Stimulated activated CD8-positive, alpha-beta memory T cell treated with anti-CD3 and anti-CD28 coated beads, Interleukin-15, amount 100 ng/mL, for 1 hour (primary cell): ENCODE measurements at regions not wholly inside any gene's neighbourhood (a gene's known extent, or its start where the extent isn't known, plus 50 kb on each side); places are given as distances from the start of the nearest gene placed in this dataset.

Source experiments
- DNase-seq: peaks from one replicate; pipeline ENCODE4 v3.0.0-alpha.2; 2020; ENCODE audit warnings: low read depth

DNA sequence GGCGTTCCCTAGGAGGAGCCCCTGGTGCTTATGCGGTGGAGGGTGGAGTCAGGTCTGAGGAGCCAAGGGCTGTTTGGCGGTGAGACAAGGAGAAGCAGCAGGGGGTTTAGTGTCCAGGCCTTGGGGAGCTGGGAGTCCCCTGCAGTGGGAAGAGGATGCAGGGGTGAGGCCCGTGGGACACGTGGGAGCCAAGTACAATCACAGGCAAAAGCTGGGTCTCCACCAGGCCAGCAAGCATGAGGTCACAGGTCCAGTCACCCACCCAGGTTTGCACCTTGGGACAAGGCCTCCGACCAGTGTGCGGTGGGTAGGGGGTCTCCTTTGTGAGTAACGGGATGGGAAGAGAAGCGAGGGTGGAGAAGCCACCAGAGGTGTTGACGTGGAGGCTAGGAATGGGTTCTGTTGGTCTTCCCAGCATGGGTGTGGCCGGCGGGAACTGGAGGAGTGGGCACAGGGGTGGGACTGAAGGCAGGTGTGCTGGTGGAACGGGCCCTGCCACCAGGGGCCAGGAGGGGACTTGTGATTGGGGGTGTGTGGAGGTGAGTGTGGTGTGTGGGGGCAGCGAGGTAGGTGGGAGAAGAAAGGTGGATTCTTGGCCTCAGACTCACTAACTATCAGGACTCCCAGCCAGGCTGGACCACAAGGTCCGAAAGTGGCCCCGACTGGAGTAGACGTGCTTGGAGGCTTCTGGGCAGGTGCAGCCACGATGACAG lies 953.6 kb downstream of the TBC1D22A start:
- no peak for DNase-seq

DNA sequence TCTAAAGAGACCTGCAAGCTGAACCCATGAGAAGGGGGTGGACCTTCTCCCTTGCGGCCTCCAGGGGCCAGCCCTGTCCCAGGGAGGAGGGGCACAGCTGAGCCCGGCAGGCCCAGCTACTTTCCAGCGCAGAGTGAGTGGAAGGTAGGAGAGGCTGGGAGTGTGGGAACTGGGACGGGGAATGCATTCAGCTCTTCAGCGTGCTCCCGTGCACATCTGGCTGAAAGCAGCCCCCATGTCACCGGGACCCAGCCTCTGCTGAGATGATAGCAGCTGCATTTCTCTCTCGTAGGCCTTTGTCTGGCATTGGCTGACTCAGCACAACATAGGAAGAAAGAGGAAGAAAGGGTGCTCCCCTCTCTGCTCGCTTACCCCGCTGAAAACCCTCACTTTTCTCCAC lies 951.5 kb downstream of the TBC1D22A start:
- no peak for DNase-seq

DNA sequence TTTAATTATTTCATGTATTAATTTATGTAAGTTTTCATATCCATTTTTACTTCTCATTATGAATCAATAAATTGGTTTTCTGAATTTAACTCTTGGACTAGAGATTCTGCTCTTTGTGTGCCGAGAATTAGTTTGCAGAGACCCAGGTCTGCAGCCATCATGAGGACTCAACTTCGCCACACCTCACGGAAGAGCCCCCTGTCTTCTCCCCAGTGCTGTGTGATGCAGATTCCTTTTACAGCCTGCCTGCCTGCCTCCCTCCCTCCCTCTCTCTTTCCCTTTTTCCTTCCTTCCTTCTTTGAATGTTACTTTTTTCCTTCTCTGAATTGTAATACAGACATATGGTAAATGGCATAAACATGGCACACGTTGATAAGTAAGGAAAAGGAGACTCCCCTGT lies 947.7 kb downstream of the TBC1D22A start:
- DNase-seq, result no peak

DNA sequence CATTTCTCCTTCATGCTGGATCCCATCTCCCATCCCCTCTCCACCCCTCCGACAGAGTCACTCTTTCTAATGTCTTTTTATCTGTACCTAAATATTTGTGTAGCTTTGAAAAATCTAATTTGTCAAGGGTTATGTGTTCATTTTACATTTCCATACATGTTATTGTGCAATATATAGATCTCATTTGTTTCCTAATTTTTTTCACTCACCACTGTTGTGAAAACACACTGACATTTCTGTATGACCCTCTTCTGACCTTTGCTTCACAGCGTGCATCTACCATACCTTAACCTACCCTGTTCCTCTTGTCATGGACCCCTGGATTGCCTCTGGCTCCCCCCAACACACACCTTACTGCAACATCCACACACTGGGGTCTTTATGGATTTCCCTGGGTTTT lies 942.9 kb downstream of the TBC1D22A start:
- no peak for DNase-seq

DNA sequence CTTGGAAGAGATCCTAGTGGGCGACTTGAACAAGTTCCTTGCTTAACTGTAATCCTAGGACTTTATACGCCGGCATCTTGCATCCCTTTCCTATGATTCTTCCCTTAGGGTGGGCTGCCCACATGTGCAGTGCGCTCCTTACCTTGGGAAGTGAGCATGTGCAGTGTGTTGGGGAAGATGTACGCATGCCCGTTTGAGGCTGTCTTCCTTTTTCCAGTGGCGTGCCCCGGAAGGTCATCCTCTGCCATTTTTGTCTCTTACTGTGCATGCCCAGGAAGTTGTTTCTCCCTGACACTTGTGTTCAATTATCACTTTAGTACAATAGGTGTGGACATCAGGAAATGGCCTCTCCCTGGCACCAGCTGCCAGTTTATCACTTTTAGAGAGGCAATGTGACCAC lies 936.5 kb downstream of the TBC1D22A start:
- no peak for DNase-seq

DNA sequence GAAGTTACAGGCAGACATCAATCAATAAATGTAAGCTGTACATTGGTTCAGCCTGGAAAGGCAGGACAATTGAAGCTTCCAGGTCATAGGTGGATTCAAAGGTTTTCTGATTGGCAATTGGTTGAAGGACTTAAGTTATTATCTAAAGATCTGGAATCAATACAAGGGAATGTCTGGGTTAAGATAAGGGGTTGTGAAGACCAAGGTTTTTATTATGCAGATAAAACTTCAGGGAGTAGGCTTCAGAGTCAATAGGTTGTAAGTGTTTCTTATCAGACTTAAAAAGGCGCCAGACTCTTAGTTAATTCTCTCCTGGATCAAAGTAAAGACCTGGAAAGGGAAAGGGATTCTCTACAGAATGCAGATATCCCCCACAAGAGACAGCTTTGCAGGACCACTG lies 935.4 kb downstream of the TBC1D22A start:
- no peak for DNase-seq

DNA sequence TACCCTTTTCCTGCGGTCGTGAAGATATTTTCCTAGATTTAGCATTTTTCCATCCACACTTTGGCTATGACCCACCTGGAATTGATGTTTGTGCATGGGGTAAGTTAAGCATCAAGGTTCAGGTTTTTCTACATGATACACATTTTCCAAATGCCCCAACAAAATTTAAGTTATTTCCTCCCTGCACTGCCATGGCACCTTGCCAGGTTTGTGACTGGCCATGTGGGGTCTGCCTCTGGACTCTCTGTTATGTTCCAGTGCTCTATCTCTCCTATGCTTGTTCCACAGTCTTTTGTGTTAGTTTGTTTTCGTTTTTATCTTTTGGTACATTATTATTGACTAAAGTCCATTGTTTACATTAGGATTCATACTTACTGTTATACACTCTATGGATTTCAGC lies 934.3 kb downstream of the TBC1D22A start:
- no peak for DNase-seq

DNA sequence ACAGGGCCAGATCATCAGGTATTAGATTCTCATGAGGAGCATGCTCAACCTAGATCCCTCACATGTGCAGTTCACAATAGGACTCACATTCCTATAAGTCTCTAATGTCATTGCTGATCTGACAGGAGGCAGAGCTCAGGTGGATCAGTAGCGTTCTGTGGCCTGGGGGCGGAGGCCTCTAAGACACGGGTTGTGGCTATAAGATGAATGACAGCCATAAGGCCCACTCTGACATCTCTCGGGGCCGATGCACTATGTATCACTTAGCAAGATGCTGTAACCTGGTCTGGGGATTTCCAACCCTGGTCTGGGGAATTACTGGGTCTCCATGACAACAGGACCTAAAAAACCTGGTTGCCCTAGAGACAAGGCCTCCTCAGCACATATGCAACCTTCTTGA lies 932.7 kb downstream of the TBC1D22A start:
- no peak for DNase-seq

DNA sequence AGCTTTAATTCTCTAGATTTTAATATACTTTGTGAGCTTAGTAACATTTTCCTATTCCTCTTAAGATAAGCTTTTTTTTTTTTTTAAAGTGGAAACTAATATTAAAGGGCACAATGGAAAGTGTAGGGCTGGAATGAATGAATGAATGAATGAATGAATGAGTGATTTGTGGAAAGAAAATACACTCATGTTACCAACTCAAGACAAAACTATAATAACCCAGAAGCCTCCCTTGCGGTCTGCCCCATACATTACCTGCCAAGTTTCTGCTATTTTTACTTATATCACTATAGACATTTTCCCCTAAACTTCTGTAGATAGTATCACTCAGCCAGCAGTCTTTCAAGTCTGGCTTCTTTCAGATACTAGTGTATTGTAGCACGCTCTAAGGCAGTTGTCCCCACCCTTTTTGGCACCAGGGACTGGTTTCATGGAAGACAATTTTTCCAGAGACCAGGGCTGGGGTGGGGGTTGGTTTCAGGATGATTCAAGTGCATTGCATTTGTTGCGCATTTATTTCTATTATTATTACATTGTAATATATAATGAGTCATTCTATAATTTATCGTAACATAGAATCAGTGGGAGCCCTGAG lies 932.2 kb downstream of the TBC1D22A start:
- no peak for DNase-seq

DNA sequence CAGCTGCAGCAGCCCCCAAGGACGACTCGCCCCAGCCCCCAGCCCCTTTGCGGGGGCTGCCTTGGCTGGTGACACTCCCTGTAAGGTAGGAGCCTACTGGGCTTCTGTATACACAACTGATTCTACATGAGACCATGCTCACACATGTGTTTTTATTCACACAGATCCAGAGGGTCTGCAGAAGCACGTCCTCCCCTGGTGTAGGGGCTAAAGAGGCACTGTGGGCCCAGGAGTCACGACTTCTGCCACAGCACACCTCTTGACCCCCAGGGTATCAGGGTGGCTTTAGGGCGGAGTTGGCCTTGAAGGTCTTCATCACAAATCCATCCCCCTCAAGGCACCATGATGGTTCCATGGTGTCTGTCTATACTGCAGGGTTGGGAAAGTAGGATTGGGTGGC lies 931.2 kb downstream of the TBC1D22A start:
- DNase-seq, result no peak

DNA sequence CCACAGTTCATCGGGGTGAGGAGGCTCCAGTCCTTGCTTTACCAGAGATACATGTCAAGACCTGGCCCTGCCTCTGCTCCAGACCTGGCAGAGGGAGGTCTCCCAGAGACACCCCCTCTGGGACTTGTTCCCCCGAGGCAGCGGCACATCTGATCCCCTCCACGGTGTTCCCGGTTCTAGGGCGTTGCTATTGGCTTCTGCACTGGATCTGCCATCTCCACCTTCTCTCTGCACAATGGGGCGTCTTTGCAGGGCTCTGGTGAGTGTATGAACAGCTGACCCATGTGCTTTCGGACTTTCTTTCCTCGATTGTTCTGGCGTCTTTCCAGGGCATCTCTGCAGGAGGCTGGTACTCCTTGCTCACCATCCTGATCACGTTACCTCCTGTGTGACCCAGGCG lies 930.4 kb downstream of the TBC1D22A start:
- no peak for DNase-seq

DNA sequence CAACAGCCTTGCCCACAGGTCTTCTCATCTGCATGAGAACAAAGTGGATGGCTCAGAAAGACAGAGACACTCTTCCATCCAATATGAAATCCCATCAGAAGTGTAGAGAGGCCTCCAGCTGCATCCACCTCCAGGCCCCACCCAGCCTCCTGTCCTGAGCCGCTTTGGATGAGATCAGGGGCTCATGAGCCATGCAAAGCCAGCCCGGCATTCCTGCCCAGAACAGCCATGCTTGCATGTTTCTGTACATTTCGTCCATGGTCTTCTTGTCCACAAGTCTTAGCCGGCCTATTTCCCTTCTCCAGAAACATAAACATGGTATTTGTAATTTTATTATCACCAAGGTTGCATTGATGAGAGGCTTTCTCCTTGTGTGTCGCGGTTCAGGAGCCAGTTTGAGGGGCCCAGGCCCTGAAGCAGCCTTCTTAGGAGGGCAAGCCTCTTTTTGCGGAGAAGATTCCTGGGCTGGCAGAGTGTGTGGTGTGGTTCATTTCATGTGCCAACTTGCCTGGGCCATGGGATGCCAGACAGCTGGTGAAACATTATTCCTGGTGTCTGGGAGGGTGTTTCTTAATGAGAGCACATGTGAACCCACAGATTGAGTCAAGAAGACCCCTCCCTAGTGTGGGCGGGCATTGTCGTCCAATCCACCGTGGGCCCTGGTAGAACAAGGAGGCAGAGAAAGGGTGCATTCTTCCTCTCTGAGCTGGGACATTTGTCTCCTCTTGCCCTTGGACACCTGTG lies 928.9 kb downstream of the TBC1D22A start:
- DNase-seq, result no peak

DNA sequence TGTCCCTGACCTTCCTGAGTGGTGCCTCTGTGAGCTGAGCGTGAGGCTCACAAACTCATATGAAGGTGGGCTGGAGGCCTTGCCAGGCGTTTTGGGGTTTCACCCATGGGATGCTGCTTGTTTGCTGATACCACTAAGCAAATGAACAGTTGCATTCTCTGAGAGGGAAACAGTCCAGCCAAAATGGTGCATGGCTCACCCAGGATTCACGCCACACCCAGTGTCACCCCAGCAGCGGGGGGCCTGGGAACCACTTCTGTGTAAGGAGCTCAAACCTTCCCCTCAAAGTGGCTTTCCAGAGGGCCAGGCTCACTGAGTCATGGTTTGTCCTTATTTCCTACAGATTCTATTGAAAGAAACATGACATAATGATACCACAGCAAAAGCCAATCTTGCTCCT lies 928.1 kb downstream of the TBC1D22A start:
- no peak for DNase-seq

DNA sequence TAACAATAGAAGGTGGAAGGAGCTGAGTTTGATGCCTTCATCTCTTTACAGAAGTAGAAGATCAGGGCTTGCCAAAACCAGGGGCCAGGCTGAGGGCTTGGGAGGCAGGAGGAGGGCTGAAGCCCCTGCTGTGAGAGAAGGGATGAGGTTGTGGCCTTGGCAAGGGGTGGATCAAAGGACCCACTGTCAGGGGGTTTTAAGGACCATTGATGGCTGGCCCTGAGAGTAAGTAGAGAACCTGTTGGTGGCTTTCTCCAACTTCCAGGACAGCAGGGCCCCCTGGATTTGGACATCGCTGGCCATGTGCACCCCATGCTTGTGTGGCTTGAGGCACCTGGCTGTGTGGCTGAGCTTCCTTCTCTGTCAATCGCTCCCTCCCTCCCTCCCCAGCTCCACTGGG lies 927.7 kb downstream of the TBC1D22A start:
- DNase-seq, result no peak

DNA sequence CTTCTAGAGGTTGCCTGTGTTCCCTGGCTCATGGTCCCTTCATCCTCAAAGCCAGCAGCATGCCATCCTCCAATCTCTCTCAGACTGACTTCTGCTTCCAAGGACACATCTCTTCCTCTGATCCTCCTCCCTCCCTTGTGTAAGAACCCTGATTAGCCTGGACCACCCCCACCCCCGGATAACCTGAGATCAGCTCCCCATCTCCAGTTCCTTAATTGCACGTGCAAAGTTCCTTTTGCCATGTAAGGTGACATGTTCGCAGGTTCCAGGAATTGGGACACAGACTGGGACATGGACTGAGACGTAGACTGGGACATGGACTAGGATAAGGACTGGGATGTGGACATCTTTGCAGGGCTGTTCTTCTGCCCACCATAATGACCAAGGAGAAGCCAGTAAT lies 925.3 kb downstream of the TBC1D22A start:
- DNase-seq, result no peak

DNA sequence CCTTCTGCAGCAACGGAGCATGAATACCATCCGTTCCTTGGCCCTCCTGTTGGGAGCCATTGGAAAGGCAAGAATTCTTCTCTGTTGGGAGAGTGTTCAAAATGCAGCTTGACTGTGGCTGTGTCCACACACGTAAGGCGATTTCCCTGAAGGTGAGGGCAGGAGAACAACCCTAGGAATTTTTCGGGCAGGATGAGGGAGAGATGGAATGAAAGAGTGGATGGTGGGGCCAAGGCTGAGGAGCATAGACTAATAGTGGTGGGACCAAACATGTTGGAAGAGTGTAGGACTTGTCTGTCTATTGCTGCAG lies 924.9 kb downstream of the TBC1D22A start:
- no peak for DNase-seq

DNA sequence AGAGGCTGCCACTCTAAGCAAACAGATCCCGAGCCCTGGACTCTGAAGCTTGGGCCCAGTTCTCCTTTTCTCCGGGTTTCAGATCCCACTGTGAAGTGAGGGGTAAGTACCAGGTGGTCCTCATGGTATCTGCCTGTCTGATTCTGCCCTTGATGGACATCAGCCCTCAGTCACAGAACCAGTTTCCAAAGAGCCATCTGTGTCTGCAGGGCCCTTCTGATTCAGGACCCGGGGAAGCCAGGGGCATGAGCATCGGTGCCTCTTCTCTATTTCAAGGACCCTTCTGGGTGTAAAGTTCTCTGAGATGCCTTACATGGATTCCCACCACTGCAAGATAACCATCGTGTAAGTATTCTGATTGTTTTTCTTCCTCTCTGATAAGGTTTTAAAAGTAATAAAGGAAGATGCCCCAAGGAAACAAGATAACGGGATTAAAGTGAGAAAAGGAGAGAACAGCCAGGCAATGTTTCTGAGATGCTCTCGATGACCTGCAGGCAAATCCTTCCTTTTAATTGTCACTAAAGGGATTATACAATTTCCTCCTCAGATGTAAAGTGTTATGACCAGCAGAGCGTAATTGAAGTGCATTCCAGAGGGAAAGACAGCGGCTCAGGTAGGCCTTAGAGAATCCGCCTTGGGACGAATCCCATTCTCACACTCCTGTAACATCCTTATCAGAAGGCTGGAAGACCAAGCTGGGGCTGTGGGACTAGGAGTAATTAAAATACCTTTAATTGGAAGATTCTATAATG lies 924.3 kb downstream of the TBC1D22A start:
- no peak for DNase-seq

DNA sequence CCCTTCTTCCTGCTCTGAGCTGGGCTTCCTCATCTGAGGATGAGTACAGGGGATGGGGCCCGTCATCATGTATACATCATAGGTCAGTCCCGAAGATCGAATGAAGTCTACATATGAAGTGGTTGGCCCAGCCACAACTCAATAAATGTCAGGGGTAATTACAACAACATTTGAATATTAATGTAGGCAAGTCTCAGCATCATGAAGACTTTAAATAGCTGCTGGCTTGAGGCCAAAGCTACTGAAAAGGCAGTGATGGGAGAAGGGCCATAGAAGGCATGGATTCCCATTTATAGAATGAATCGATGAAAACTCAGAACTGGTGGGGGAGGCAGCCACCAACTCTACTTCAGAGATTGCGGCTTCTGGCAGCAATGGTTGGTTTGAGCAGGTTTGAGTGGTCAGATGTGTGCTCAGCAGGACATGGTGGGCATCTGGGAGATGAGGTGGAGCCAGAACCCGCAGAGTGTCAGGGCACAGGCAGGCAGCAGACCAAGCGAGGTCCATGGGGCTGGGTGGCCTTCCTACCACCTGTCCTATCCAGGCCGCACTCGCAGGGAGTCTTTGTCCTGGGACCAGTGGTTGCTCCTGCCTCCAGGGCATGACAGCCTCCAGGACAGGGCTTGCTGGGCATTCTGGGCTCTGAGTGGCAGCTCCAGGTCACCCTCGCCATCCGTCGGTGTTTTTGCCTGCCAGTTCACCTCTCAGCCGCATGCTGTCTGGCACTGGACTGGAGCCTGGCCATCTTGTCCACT lies 919.1 kb downstream of the TBC1D22A start:
- no peak for DNase-seq

DNA sequence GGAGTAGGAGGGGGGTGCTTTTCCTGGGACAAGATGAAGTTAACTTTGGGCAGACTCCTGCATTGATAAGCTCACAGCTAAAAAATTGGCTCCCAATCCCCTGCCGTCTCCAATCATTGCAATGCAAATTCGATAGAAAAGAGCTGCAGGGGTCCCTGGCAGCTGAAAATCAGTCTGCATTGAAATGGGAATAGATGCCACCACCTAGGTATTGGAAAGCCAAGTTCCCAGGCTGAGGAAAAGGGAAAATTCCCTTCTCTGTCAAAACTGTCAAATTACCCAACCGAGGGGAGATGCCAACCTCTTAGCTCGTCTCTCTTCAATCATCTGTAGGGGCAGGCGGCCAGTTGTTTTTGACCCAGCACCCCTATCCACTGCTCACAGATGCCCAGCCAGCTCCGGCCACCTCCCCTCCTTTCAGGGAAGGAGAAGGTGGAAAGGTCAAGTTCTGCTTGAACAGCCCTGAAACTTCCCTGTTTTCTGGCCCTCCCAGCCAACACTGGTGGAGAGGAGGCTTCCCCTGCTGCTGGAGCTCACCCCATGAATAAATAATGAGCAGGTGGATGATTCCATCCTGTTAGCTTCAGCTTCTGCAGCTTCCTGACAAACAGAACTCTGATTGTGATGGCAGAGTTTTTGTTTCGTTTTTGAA lies 916.3 kb downstream of the TBC1D22A start:
- DNase-seq, result no peak

DNA sequence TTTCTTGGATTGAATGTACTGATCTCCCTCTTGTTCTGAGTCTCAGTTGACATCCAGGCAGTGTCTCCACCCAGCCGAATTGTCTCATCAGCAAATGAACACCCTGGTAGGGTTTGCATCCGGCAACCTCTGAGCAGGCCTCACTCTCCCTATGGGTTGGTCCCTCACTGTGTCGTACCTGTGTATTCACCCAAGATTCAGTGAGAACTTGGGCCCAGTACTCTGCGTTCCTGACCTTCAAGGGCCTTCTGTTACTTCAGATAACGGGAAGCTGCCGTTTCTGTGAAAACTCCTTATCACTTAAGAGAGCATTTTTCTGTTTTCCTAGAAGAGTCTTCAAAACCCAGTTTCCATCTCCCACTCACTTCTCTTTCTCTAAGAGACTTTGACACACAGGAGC lies 915.6 kb downstream of the TBC1D22A start:
- DNase-seq, result no peak

DNA sequence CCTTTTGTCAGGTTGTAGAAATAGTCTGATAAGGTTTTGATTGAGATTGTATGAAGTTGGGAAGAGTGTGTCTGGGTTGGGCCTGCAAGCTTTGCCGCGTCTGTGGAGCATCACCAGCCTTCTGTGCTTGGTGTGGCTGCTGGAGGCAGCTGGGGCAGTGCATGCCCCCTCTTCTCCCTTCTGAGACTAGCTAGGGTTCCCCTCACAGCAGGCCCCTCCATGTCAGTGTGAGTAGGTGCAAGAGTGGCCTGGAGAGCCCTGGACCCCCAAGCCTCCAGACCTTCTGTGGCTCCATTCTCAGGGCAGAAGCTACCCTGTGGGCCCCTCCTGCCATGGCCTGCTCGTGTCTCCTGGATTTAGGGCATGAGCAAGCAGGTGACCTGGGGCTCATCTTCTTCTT lies 914.2 kb downstream of the TBC1D22A start:
- DNase-seq, result no peak

DNA sequence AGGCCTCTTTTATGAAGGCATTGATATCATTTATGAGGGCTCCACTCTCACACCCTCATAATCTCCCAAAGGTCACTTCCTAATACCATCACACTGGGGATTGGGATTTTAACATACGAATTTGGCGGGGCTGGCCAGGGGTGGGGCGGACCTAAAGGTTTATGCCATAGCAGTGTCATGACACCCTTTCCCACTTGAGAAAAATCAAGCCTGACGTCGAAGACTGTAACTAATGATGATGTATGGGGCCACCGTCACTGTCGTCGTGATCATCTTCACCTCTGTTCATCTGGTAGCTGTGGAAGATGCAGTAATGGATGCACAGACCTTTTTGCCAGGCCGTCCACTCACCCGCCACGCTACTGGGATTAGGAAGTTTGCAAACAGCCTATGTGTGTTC lies 912.1 kb downstream of the TBC1D22A start:
- no peak for DNase-seq
